HG02981 (cell line): ENCODE measurements at regions not wholly inside any gene's neighbourhood (a gene's known extent, or its start where the extent isn't known, plus 50 kb on each side); places are given as distances from the start of the nearest gene placed in this dataset.
"Not testable (repeated sequence)": the region's sequence is repeated elsewhere in the genome, so short reads cannot be mapped to it uniquely, and the experiment has no call there.

ENCODE experiments used
- ATAC-seq: cut with Tn5 transposase; IDR thresholded peaks from one replicate; pipeline ENCODE4 v1.9.1; 2021; ENCODE audit warnings: mild to moderate bottlenecking, moderate library complexity; ENCODE audit not compliant: unreplicated experiment

- no peak for ATAC-seq
Observed at GRCh38 chr12:88366101-88366500, 214.2 kb downstream of the KITLG start.

DNA sequence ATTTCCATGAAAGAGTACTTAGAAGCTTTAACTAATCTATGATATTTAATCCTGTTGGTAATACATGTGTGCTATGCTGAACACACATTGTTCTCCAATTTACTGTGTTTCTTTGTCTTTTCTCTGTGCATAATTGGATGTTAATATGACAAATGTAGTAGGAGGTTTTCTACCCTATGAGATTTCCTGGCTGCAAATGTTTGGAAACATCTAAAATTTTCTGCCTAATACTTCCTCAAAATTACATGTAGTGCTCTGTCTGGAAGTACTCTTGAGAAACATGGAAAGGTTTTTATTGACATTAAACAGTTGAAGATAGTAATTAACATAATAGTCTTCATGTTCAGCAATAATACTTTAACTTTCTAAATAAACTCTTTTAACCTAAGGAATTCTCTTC, 213.0 kb downstream of the KITLG start:
- ATAC-seq: no peak

- not testable (repeated sequence) for ATAC-seq
Observed at GRCh38 chr12:88368077-88368476, 212.2 kb downstream of the KITLG start.

GRCh38 chr12:88371416-88372183, 208.7 kb downstream of the KITLG start:
- ATAC-seq: no peak

DNA sequence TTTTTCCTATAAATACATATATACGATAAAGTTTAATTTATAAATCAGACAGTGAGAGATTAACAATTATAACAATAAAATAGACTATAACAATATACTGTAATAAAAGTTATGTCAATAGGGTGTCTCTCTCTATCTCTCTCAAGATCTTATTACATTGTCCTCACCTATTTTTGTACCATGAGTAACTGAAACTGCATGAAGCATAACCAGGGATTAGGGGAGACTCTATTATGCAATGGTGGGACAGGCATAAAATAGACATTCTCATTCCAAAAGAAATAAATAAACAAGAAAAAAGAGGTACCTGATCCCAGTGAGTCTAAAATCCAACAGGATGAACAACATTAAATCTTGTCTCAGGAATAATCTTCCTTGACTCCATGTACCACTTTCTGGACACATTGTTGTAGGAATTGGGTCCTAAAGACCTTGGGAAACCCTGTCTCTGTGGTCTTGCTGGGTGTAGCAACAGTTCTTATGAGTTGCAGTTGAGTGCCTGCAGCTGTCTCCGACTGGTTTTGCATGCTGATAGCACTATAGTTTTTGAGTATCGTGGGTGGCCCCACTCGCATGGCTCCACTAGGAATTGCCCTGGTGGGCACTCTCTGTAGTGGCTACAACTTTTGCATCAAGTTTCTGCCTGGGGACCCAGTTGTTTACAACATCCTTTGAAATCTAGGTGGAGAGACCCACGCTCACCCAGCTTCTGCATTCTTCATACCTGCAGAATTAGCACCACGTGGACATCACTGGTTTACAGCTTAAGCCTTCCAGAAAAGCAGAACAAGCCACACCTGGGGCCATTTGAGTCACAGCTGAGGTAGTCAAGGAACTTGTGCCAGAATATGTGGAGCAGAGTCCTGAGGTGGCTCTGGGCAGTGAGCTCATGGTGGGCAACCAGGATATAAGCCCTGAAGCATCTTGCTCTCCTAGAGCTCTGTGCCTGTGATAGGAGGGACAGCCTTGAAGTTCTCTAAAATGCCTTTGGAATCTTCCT, 204.7 kb downstream of the KITLG start:
- ATAC-seq: no peak

- ATAC-seq: no peak
Observed at GRCh38 chr12:88377973-88378372, 202.3 kb downstream of the KITLG start.

DNA sequence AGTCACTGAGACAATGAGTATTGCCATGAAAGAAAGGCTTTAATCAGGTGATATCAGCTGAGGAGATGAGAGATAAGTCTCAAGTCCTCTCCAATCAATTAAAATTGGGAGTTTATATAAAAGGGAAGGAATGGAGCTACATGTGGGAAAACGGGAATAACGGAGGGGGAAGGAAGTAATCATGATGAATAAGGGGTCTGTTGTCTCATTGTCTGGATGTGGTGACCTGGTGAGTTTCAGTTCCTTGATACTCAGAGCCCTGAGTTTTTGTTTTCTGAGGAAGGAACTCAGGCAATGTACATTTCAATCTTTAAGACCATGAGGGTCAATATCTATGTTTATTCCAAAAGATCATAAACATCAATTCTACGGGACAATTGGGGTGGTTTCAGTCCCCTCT, 198.8 kb downstream of the KITLG start:
- ATAC-seq: no peak

DNA sequence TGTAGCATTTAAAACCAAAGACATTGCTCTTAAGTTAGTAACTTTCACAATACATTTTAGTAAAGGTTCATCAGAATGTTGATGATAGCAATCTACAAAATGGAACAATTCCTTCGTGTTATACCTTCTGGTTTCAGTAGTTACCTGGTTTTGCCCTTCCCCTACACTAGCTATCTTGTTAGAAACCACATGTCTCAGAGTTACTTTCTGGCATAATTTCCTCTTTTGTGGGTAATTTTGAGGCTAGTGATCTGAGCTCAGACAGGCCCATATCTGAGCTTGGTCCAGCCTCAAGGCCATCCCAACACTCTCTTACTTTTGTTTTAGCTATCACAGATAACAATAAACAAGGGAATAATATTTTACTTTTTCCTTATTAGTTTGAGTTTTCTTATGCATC, 196.9 kb downstream of the KITLG start:
- no peak for ATAC-seq

GRCh38 chr12:88388566-88389540, 191.4 kb downstream of the KITLG start:
- no peak for ATAC-seq

DNA sequence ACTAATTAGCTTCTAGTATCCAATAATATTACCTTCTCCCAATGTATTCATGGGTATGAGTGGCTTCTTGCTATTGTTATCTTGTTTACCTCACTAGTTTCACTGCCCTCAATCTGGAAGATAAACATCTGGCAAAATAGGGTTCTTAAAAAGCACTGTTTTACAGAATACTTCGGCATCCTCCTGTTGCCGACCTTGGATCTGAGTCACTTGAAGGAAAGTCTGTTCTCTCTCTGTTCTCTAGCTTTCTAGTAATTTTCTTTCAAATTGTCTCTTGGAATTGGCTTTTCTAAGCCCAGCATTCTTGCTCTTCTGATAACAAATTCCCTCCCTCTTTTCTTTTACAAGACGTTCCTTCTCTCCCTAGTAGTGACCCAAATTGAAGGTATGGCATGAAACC, 189.5 kb downstream of the KITLG start:
- ATAC-seq: no peak

DNA sequence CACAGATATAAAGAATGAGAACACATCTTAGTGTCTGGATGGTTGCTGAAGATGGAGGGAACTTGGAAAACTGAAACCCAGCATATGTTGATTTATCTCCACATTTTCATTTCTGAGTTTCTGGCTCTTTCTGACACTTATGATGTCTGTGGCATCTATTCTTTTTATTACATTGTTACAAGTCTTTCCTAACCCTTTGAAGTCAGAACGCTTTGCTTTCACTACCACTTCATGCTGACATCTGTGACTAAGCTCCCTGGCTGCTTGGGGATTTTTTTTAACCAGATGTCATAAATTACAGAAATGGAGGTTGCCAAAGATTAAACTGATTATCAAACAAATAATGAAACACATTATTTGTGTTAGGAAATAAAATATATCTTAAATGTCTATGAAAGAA, 188.7 kb downstream of the KITLG start:
- peak; percentile 62 for ATAC-seq

DNA sequence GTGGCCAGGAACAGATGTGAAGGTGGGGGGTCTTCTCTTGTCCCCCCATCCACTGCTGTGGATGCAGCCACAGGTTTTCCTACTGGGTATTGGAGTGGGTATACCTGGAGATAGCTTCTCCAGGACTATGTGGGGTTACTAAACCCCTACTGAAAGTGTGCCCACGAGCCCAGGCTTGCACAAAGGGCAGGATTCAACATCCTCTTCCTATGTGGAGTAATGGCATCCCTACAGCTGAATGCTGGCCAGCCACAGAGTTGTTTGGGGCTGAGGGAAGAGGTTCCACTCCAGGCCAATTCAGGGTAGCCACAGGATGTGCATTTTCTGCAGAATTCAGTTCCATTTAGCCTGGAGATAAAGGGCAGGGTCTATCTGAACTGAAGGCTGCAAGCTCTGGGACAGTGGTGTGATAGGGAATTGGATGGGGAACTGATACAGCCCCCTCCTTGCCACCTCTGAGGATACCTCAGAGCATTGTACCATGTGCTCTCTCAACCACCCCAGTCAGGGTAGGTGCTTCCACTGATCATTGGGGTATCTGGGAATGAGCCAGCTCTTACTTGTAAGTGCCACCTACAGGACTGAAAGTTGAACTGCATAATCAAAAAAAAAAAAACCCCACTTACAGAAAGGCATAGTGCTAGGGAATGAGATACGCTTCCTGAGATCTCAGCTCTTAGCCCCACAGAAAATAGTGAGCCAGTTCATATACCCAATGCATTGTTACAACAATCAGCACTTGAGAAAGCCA, 187.1 kb downstream of the KITLG start:
- ATAC-seq: no peak

- no peak for ATAC-seq
Observed at GRCh38 chr12:88398031-88398430, 182.2 kb downstream of the KITLG start.

DNA sequence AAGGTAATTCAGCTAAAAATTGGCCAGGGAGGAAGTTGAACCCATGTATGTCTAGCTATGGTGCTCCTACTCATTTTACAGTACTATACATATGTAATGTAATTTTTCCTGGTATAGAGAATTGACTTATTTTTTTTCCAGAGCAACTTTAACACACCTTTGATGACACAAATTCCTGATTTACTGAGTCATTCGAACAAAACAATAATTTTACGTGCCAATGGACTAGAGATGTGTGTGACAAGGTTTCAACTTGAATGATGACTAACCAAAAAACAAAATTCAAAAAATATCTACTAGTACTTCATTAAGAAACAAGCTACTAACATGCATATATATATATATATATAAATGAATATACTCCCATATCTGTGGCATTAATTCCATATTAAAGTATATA, 180.5 kb downstream of the KITLG start:
- no peak for ATAC-seq

GRCh38 chr12:88400302-88400701, 180.0 kb downstream of the KITLG start:
- ATAC-seq: no peak

- ATAC-seq: no peak
Observed at GRCh38 chr12:88401155-88401554, 179.1 kb downstream of the KITLG start.

DNA sequence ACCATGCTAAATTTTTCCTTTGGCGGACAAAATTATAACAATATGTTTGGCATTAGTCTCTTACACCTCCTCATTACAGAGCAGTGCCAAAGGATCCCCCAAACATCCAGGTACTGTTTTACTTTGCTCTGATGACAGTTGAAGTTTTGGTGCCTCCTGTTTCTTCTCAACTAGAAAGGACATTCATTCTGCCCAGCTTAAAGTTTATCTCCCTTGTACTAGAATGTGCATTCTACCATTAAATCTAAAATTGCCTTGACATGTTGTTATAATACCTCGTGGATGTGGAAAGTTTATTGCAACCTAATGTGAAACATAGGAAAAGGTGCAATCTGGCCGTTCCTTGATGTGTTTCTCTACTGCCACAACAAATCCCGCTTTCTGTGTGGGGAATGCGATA, 173.4 kb downstream of the KITLG start:
- no peak for ATAC-seq

DNA sequence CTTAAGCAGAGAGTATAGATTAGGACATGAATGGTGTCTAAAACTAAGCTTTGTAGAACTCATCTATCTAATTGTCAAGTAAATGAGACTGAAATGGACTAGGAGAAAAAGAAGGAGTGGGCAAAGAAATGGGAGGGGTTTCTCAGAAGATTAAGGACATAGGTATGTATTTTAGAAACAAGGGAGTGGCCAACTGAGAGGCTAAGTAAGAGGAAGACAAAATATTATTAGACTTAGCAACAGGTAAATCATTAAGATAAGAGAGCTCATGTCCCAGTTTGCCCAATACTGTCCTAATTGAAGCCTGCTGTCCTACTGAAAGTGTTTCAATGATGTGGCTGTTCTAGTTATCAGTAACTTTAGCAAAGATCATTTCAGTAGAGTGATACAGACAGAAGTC, 171.4 kb downstream of the KITLG start:
- no peak for ATAC-seq

- no peak for ATAC-seq
Observed at GRCh38 chr12:88409257-88409656, 171.0 kb downstream of the KITLG start.

- ATAC-seq: no peak
Observed at GRCh38 chr12:88411689-88412088, 168.6 kb downstream of the KITLG start.
